GM08714 (cell line): ENCODE measurements at regions not wholly inside any gene's neighbourhood (a gene's known extent, or its start where the extent isn't known, plus 50 kb on each side); places are given as distances from the start of the nearest gene placed in this dataset.

Source experiments
- H3K4me3 ChIP-seq: fragments of 200-500 bp; sonication (Bioruptor generic); 2 replicates; pipeline ENCODE4 v1.5.1; 2014; ENCODE audit warnings: mild to moderate bottlenecking, low read length, inconsistent platforms
- ZNF274 ChIP-seq: IDR thresholded peaks from 2 replicates; pipeline ENCODE4 v1.6.1; 2012; ENCODE audit warnings: mild to moderate bottlenecking, low read depth, low read length

DNA sequence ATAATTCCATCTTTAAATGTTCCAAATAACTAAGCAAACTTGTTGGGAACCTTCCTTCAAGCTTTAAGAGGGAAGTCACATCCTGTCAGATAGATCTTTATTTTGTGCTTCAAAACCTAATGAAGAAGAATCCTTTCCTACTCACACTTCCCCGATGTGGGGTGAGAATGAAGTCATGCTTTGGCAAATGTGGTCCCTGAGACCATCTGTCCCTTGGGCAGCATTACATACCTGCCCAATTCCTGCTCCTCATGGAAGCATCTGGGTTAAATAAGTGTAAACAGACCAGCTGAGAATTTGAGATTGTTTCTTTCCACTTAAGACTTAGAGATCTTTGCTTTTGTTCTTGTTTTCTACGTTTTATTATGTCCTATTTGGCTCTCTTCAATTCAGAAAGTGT lies 606.0 kb upstream of the TMEM132C start:
- H3K4me3 ChIP-seq = no peak overlapping the region
- no peak for TF ChIP-seq ZNF274

DNA sequence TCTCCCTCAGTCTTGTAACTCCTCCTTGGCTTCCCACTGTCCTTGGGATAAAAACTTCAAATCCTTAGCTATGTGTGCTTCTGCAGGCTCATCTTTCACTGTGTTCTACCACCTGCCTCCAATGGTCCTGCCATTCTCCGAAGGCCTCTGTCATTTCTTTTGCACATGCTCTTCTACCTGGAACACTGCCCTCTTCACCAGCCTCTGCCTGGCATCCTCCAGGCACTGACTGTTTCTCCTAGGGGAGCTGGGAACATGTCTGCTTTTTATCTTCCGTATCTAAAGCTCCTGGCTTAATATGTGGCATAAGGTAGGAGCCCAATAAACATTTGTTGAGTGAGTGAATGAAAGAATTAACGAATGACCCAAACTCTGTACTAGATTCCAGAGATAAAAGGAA lies 603.3 kb upstream of the TMEM132C start:
- TF ChIP-seq ZNF274 = no peak
- no peak overlapping the region for H3K4me3 ChIP-seq

DNA sequence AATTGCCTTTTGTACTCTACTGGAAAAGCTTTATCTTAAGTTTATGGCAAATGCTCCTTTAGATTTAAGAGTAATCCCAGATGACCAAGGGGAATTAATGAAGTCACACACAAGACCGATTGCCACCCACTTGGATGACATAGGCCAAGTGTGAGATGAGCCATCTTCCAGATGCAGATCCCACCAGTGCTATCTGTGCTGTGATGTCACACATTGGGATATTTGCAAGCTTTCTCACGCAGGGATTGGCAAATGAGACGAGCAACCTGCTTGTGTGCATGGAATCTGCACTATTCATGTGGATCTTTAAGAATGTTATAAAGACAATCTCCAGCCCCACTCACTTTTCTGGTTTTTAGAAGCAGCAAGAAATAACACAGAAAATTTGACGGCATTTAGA lies 602.1 kb upstream of the TMEM132C start:
- no peak overlapping the region for H3K4me3 ChIP-seq
- no peak for TF ChIP-seq ZNF274

DNA sequence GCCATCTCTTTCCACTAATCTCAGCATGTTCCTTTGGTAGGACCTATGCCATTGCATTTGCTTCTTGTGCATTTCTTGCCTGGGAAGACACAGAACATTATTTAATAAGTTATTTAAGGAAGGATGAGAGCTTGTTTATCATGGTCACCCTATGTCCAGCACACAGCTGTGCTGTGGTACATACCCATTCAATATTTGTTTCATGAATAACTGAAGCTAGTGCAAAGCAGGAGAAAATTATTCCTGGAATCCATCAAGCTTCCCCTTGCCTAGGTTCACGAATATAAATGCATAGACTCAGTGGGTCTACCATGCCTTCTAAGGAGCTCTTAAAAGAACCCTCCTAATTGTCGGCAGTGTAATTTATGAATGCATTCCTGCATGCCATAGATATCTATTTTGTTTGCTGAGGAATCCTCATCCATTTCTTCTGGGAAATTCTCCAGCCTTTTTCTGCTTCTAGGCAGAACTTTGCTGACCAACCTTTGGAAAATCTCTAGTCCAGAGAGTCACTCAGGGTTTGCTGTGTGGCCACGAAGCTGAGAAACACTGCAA lies 599.8 kb upstream of the TMEM132C start:
- no peak for TF ChIP-seq ZNF274
- no peak overlapping the region for H3K4me3 ChIP-seq

DNA sequence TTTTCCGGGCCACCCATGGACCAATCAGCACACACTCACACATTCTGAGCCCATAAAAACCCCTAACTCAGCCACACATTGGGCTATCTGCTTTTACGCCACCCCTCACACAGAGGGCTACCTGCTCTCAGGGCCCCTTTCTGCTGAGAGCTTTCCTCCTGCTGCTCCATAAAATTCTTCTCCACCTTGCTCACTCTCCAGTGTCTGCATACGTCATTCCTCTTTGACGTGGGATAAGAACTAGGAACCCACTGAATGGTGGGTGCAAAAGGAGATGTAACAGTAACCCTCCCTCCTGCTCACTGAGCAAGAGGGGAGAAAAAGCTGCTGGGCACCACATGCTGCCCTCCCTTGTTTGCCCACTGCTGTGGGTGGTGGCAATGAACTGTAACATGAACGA lies 596.7 kb upstream of the TMEM132C start:
- H3K4me3 ChIP-seq = no peak overlapping the region
- TF ChIP-seq ZNF274 = no peak

DNA sequence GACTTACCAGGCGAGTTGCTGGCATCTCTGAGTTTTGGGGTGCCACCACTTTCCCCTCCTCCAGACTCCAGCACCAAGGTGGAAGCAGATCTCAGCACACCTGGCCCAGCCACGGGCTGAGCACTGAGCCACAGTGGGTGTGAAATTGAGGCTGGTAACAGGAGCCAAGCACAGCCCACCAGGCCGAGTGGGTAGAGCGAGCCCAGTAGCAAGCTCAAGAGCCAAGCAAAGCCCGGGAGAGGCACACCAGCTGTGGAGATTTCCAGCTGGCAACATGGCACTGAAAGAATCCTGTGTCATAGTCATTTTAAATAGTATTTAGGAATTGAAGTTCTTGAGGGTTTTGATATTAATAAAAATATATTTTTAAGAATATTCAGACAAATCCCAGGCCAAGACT lies 596.2 kb upstream of the TMEM132C start:
- TF ChIP-seq ZNF274 = no peak
- no peak overlapping the region for H3K4me3 ChIP-seq

DNA sequence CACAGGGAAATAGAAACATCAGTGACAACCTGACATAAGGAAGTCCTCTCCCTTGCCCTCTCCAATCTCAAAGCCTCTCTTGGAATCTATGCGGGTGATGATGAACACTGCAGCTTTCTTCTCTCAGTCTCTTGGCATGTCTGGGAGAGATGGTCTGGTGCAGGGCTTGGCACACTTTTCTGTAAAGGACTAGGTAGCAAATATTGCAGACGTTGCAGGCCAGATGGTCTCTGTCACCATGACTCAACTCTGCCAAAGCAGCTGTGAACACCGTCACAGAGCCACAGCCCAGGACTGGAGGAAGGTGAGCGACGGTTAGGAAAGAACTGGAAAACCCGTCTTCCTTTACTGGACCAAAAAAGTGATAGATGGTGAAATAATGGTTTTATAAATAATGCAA lies 591.0 kb upstream of the TMEM132C start:
- no peak for TF ChIP-seq ZNF274
- H3K4me3 ChIP-seq = no peak overlapping the region

DNA sequence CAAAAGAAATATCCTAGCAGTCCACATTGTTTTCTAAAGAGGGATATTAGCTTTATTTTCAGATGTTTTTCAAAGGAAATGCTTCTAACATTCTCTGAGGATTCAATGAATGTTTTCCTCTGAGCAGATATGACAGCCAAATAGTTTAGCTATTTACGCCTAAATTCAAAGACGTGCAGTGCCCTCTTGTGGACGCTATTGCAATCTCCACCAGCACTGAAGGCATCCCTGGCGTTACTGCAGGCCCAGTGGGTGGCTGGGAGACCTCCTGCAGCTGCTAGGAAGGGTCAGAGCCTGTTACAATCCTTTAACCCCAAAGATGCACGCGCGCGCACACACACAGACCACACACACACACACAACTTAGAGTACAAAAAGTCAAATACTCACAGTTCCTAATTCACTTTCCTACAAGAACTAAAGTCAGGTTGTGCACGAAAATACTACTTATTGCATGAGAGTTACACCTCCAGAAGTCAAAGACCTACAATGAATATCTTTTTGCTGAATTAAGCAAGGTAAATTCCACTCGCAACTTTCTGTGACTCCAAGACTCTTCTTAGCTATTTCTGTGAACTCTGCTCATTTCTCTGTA lies 589.3 kb upstream of the TMEM132C start:
- TF ChIP-seq ZNF274 = no peak
- H3K4me3 ChIP-seq = no peak overlapping the region

DNA sequence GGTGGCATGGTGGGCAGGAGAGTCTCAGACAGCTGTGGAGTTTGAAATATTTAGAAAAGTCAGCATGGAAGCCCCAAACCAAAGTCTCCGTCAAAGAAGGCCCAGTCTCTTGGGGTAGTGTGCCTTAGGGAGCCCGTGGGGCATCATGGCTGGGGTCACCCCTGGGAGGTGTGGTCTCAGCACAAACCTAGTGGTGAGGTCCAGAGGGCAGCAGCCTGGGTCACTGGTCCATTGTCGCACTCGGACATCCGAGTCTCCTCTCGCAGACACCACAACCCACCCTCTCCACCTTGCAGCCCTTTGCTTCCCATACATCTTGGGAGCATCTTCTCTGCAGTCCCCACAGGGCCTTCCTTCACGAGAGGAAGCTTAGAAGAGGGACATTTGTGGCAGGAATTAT lies 588.0 kb upstream of the TMEM132C start:
- no peak for TF ChIP-seq ZNF274

DNA sequence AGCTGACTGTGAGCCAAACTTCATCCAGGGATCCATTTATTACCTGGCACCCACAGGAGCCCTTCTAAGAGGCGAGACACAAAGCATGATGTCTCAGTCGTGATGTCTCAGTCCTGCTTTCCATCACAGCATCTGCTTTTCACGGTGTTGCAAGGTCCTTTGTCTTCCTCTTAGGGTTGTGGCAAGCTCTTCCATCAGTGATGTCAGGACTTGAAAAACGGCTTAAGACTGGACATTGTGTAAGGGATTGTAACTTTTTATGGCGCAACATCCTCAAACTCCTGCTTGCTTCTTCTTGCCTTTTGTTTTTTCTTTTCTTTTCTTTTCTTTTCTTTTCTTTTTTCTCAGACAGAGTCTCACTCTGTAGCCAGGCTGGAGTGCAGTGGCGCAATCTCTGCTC lies 586.5 kb upstream of the TMEM132C start:
- no peak for TF ChIP-seq ZNF274
- no peak overlapping the region for H3K4me3 ChIP-seq

More for the DNA sequence above, 588.0 kb upstream of the TMEM132C start:
- no peak overlapping the region for H3K4me3 ChIP-seq

DNA sequence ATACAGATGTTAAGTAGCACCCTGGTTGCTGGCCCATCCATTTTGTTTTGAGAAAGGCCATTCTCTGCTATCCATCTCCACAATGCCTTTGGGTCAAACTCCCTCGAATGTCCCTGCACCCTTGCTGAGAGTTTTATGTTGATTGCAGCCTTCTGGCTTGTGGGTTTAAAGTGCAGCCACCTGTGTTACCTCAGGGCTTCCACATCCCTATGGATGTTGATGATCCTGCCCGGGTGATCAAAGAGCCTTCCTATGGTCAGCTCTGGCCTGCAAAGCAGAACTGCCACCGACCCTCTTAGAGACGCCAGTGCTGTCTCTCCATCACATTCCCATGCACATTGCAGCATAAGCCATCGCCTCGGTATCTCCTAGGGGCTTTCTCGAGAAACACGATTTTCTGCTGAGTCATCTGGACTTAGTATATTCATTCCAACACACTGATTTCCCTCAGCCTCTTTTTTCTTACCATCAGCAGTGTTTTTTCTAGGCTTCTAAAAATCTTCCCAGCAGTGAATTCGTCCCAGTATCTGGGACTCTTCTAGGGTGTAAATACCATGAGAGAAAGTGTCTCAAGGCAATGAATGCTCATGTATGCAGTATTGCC lies 585.7 kb upstream of the TMEM132C start:
- H3K4me3 ChIP-seq = no peak overlapping the region
- TF ChIP-seq ZNF274 = no peak

DNA sequence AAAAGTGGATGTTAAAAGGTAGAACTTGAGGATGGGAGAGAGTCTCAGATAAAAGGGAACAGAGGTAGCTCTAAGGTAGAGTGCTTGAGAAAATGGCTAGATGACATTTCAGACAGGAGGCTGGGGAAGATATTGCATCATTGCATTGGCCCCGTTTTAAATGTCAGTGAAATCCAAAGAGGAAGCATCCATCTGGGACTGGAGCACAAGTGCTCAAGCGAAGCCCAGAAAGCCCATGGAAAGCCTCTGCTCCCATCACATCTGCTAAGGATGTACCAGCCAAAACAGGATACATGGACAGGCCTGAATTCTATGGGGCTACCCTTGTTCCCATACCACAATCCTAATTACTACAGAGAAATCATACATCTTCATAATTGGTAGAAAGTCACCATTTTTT lies 581.5 kb upstream of the TMEM132C start:
- no peak for TF ChIP-seq ZNF274

DNA sequence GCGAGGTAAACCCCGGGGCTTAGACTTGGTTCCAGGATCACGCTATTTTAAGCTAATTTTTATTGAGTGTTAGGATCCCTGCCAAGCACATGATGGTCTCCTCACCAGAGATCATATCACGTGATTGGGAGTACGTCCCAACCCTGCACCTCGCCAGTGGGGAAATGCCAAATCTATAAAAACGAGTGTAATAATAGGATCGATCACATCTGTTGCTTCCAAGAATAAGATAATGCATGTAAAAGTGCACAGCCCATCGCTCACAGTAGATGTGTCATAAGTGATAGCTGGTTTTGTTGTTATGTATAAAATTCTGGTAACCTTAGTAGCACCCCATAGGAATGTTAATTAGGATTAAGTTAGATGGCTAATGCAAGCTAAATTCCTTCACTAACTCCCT lies 581.0 kb upstream of the TMEM132C start:
- H3K4me3 ChIP-seq = no peak overlapping the region
- TF ChIP-seq ZNF274 = no peak

More for the DNA sequence above, 581.5 kb upstream of the TMEM132C start:
- H3K4me3 ChIP-seq = no peak overlapping the region

DNA sequence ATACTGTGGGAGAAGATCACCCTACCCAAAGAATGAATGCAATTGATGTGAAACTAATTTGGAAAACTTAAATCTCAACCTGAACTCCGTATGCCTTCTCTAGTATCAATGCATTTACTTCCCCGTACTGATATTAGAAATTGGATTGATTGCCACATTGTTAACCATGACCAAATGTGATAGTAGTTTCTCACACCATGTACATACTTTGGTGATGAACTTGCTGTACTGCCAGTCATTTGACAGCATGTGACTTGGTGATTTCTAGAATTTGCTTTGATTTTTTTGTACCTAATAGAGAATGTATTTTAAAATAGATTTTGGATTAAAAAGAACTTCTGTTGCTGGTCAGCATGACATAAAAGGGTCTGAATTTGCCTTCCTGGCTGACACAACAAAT lies 579.8 kb upstream of the TMEM132C start:
- H3K4me3 ChIP-seq = no peak overlapping the region
- TF ChIP-seq ZNF274 = no peak

DNA sequence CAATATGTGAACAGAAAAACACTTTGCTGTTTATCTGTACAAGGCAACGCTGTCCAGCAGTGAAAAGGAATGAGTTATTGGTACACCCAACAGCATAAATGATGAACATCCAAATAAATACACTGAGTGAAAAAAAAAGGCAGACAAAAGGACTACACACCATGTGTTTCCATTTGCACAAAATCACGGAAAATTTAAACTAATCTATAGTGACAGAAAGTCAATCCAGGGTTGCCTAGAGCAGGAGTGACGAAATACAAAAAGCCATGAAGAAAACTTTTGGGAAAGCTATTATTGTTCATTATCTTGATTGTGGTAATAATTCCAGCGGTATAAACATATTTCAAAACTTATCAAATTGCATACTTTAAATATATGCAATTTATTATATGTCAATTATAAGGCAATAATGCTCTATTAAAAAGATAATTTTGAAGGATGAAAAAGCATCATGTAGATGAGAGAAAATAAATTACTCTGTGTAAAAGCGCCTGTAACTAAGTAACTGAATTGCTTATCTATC lies 578.0 kb upstream of the TMEM132C start:
- H3K4me3 ChIP-seq = no peak overlapping the region
- no peak for TF ChIP-seq ZNF274
